GM12875 (cell line): ENCODE measurements at regions not wholly inside any gene's neighbourhood (a gene's known extent, or its start where the extent isn't known, plus 50 kb on each side); places are given as distances from the start of the nearest gene placed in this dataset.

Source experiments
- H3K4me3 ChIP-seq: one replicate; pipeline ENCODE4 v1.5.1; 2011; ENCODE audit warnings: low read depth, low read length, control low read depth
- CTCF ChIP-seq: IDR thresholded peaks from 2 replicates; pipeline ENCODE4 v1.5.1; 2011; ENCODE audit warnings: low read depth, mild to moderate bottlenecking, control low read depth, inconsistent platforms, low read length, moderate library complexity, borderline replicate concordance; ENCODE audit not compliant: insufficient read depth

GRCh38 chr20:48164566-48165400 is 379.5 kb upstream of the SULF2 start:
- no peak for TF ChIP-seq CTCF

GRCh38 chr20:48164034-48164433 is 378.8 kb upstream of the SULF2 start:
- no peak overlapping the region for H3K4me3 ChIP-seq
- no peak for TF ChIP-seq CTCF

More at GRCh38 chr20:48164566-48165400, 379.5 kb upstream of the SULF2 start:
- H3K4me3 ChIP-seq: no peak overlapping the region

- TF ChIP-seq CTCF: no peak
Observed at GRCh38 chr20:48163505-48163904, 378.2 kb upstream of the SULF2 start.

GRCh38 chr20:48162621-48163020 is 377.3 kb upstream of the SULF2 start:
- H3K4me3 ChIP-seq: no peak overlapping the region
- TF ChIP-seq CTCF: no peak

More at GRCh38 chr20:48163505-48163904, 378.2 kb upstream of the SULF2 start:
- H3K4me3 ChIP-seq: no peak overlapping the region

- TF ChIP-seq CTCF: no peak
Observed at GRCh38 chr20:48159145-48160008, 374.1 kb upstream of the SULF2 start.

GRCh38 chr20:48158014-48158413 is 372.7 kb upstream of the SULF2 start:
- no peak for TF ChIP-seq CTCF
- H3K4me3 ChIP-seq: no peak overlapping the region

More at GRCh38 chr20:48159145-48160008, 374.1 kb upstream of the SULF2 start:
- no peak overlapping the region for H3K4me3 ChIP-seq
